Mucosa of descending colon (tissue), 3 donors: ENCODE measurements at regions not wholly inside any gene's neighbourhood (a gene's known extent, or its start where the extent isn't known, plus 50 kb on each side); places are given as distances from the start of the nearest gene placed in this dataset.

Experiments
- ATAC-seq: fragments of 200-7000 bp; cut with Tn5 transposase; one replicate; pipeline ENCODE4 v1.9.1; 2020; ENCODE audit warnings: mild to moderate bottlenecking, moderate library complexity
- DNase-seq, 3 donors: peaks; one replicate each; pipeline ENCODE4 v3.0.0-alpha.2; 2020
- H3K36me3 ChIP-seq: fragments of 200-600 bp; one replicate; pipeline ENCODE4 v1.8.0; 2021; ENCODE audit warnings: low read depth, mild to moderate bottlenecking
- H3K4me1 ChIP-seq: fragments of 200-600 bp; one replicate; pipeline ENCODE4 v1.8.0; 2021; ENCODE audit warnings: low read depth, mild to moderate bottlenecking
- H3K4me3 ChIP-seq: fragments of 200-600 bp; one replicate; pipeline ENCODE4 v1.8.0; 2021; ENCODE audit warnings: mild to moderate bottlenecking
- H3K9me3 ChIP-seq: fragments of 200-600 bp; one replicate; pipeline ENCODE4 v1.8.0; 2021; ENCODE audit warnings: mild to moderate bottlenecking
- CTCF ChIP-seq: fragments of 200-600 bp; IDR thresholded peaks from one replicate; pipeline ENCODE4 v1.8.0; 2022; ENCODE audit warnings: antibody characterized with exemption, mild to moderate bottlenecking
- intact Hi-C, 2 donors: fragments of 100-400 bp; cut with DNase I in 1 of 2; cut with micrococcal nuclease in 1 of 2; formaldehyde crosslinking; loops; one replicate each; pipeline versions ENCODE4 v1.11.0 to v1.11.1; 2022; cut with DNase I, micrococcal nuclease
- donor health status: DM: no; HTN: no; CAD: no; lungs with moderate emphysema.
- donor health status: DM: no; HTN: no; CAD: no.
- donor health status: DM: no; HTN: yes; CAD: no.

- H3K36me3 ChIP-seq, result no peaks in the 10 kb centered on the region
- no peaks in the 10 kb centered on the region for H3K4me1 ChIP-seq
- no peak for TF ChIP-seq CTCF
- no peaks in the 10 kb centered on the region for H3K9me3 ChIP-seq
- ATAC-seq, result no peak
- DNase-seq, result no peak
- no peak overlapping the region for H3K4me3 ChIP-seq
- intact Hi-C loops, result no loop called here
These were observed 322.2 kb upstream of the RBMS3 start for GRCh38 chr3:28958656-28959055.

- Histone ChIP-seq H3K4me1 (no peaks in the 10 kb centered on the region), H3K9me3 (peaks cover 14% of the 10 kb centered on the region), H3K36me3 (no peaks in the 10 kb centered on the region), H3K4me3 (no peak overlapping the region)
- ATAC-seq (no peak), DNase-seq (no peak)
- intact Hi-C loops, result no loop called here
- TF ChIP-seq CTCF, result no peak
These were observed 309.7 kb upstream of the RBMS3 start for GRCh38 chr3:28971156-28971555.

- Histone ChIP-seq H3K4me3 (no peak overlapping the region), H3K36me3 (no peaks in the 10 kb centered on the region), H3K4me1 (no peaks in the 10 kb centered on the region), H3K9me3 (peaks cover 14% of the 10 kb centered on the region)
- no peak for TF ChIP-seq CTCF
- DNase-seq (no peak), ATAC-seq (no peak)
- intact Hi-C loops, result no loop called here
These were observed 307.9 kb upstream of the RBMS3 start for GRCh38 chr3:28972921-28973320.

GRCh38 chr3:28973609-28974008 lies 307.3 kb upstream of the RBMS3 start:
- H3K4me3 ChIP-seq, result no peak overlapping the region
- ATAC-seq, result no peak
- H3K9me3 ChIP-seq, result peaks cover 14% of the 10 kb centered on the region
- no peak for TF ChIP-seq CTCF
- intact Hi-C loops, result no loop called here
- H3K4me1 ChIP-seq, result no peaks in the 10 kb centered on the region
- DNase-seq, result no peak
- H3K36me3 ChIP-seq, result no peaks in the 10 kb centered on the region

GRCh38 chr3:28978092-28978491 lies 302.8 kb upstream of the RBMS3 start:
- Histone ChIP-seq H3K9me3 (no peaks in the 10 kb centered on the region), H3K4me1 (no peaks in the 10 kb centered on the region), H3K36me3 (no peaks in the 10 kb centered on the region), H3K4me3 (no peak overlapping the region)
- intact Hi-C loops, result no loop called here
- no peak for ATAC-seq
- TF ChIP-seq CTCF, result no peak
- DNase-seq, result no peak

GRCh38 chr3:28980131-28980530 lies 300.7 kb upstream of the RBMS3 start:
- DNase-seq (no peak), ATAC-seq (no peak)
- TF ChIP-seq CTCF, result no peak
- H3K4me3 ChIP-seq, result no peak overlapping the region
- no peaks in the 10 kb centered on the region for H3K4me1 ChIP-seq
- no peaks in the 10 kb centered on the region for H3K36me3 ChIP-seq
- H3K9me3 ChIP-seq, result no peaks in the 10 kb centered on the region
- intact Hi-C loops, result no loop called here
